Panc1 (cell line): ENCODE measurements at regions not wholly inside any gene's neighbourhood (a gene's known extent, or its start where the extent isn't known, plus 50 kb on each side); places are given as distances from the start of the nearest gene placed in this dataset.

ENCODE experiments used
- ATAC-seq: fragments of 200-7000 bp; cut with Tn5 transposase; 2 replicates; pipeline ENCODE4 v1.9.1; 2020; ENCODE audit warnings: mild to moderate bottlenecking, moderate library complexity
- BruUV-seq: library from RNA; stranded (reverse); fragments of 400-500 nt; replicated peaks from 2 replicates; lab custom pipeline; 2021; lab: Mats Ljungman, UMichigan
- CTCF ChIA-PET: fragments of 300-600 bp; sonication (Branson Sonifier 250); formaldehyde crosslinking; loops from one replicate; lab custom pipeline; 2022; ENCODE audit warnings: antibody characterized with exemption; lab: Charles Lee
- POLR2A ChIA-PET: fragments of 300-600 bp; sonication (Branson Sonifier 250); formaldehyde crosslinking; loops from one replicate; lab custom pipeline; 2022; ENCODE audit warnings: antibody characterized with exemption; lab: Charles Lee
- DNase-seq: peaks from one replicate; pipeline ENCODE4 v3.0.0-alpha.2; 2010; ENCODE audit warnings: low read depth, low spot score
- H3K27ac ChIP-seq: 2 replicates; pipeline ENCODE4 v1.5.1; 2011; ENCODE audit warnings: mild to moderate bottlenecking, low read length, inconsistent platforms
- H3K27me3 ChIP-seq: fragments of 200-500 bp; sonication (Bioruptor generic); 2 replicates; pipeline ENCODE4 v1.6.0; 2014; ENCODE audit warnings: low read length, inconsistent platforms; ENCODE audit not compliant: control insufficient read depth, insufficient read depth
- H3K36me3 ChIP-seq: fragments of 200-500 bp; sonication (Bioruptor generic); 2 replicates; pipeline ENCODE4 v1.5.1; 2014; ENCODE audit warnings: inconsistent platforms, mild to moderate bottlenecking, low read length, moderate library complexity; ENCODE audit not compliant: control insufficient read depth, insufficient read depth
- H3K4me1 ChIP-seq: 2 replicates; pipeline ENCODE4 v1.5.1; 2011; ENCODE audit warnings: inconsistent platforms, mild to moderate bottlenecking, low read length, moderate library complexity; ENCODE audit not compliant: control insufficient read depth, insufficient read depth
- H3K4me3 ChIP-seq, 2 experiments: 2 replicates each; pipeline ENCODE4 v1.5.1; 2011 to 2012; ENCODE audit warnings: low read depth in 2 of 2, low read length in 2 of 2, mild to moderate bottlenecking in 2 of 2, inconsistent platforms in 1 of 2, moderate library complexity in 1 of 2
- H3K9me3 ChIP-seq: fragments of 200-500 bp; sonication (Bioruptor generic); 2 replicates; pipeline ENCODE4 v1.5.1; 2014; ENCODE audit warnings: low read depth, mild to moderate bottlenecking, inconsistent platforms, low read length, moderate library complexity; ENCODE audit not compliant: control insufficient read depth, insufficient read depth
- POLR2AphosphoS5 ChIP-seq: IDR thresholded peaks from 2 replicates; pipeline ENCODE4 v1.6.1; 2012; ENCODE audit warnings: mild to moderate bottlenecking, low read depth, low read length, moderate library complexity
- REST ChIP-seq, 2 experiments: IDR thresholded peaks; 2 replicates each; pipeline ENCODE4 v1.6.1; 2011 to 2012; ENCODE audit warnings: low read depth in 2 of 2, control low read depth in 1 of 2, low read length in 1 of 2, mild to moderate bottlenecking in 1 of 2, moderate library complexity in 1 of 2; ENCODE audit not compliant: insufficient read depth in 1 of 2
- SIN3A ChIP-seq: IDR thresholded peaks from 2 replicates; pipeline ENCODE4 v1.6.1; 2012; ENCODE audit warnings: low read depth, mild to moderate bottlenecking, low read length, moderate library complexity, borderline replicate concordance; ENCODE audit not compliant: insufficient read depth
- TCF7L2 ChIP-seq: IDR thresholded peaks from 2 replicates; pipeline ENCODE4 v1.6.1; 2011; ENCODE audit warnings: mild to moderate bottlenecking, low read depth, low read length, inconsistent platforms
- in situ Hi-C: cut with HindIII; loops from 2 replicates; pipeline ENCODE4 v1.10.0; 2016; ENCODE audit warnings: low sequenced_read_pairs, low pct_unique_long_range_greater_than_20kb
- intact Hi-C: fragments of 100-400 bp; cut with micrococcal nuclease; formaldehyde crosslinking; loops from one replicate; pipeline ENCODE4 v1.10.0; 2022; ENCODE audit not compliant: unreplicated experiment
- TF ChIP-seq, protein P1 (sequence below): fragments of 450-650 bp; IDR thresholded peaks from 2 replicates; pipeline ENCODE4 v1.5.1; 2017; ENCODE audit warnings: mild to moderate bottlenecking

DNA sequence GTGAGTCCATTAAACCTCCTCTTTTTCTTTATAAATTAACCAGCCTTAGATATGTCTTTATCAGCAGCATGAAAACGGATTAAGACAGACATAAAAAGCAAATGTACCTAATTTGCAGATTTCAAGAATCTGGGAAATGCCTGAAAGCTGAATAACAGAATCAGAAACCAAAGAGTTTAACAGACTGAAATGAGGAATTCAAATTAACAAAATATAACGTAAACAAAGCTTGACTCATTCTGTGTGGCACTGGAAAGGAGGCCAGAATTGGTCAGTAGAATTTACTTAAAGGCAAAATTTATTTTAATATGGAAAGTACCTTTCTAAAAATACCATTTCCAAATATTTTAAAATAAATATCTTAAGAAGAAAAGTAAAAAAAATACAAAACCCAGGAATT is 540.6 kb upstream of the HTR2A start:
- in situ Hi-C loops (no loop called here), intact Hi-C loops (no loop called here)
- no peaks in the 10 kb centered on the region for H3K27me3 ChIP-seq
- ChIA-PET POLR2A (no interaction called here), CTCF (no interaction called here)
- no peaks in the 10 kb centered on the region for H3K36me3 ChIP-seq
- H3K9me3 ChIP-seq: no peaks in the 10 kb centered on the region
- no peaks in the 10 kb centered on the region for H3K4me1 ChIP-seq
- DNase-seq (no peak), ATAC-seq (no peak)
- BruUV-seq: no TSS peak
- TF ChIP-seq POLR2AphosphoS5 (no peak), SIN3A (no peak), REST (IDR thresholded peaks at IDR 0.05; ENCODE audit: insufficient read depth in 1 of 2, low read depth in 2 of 2, low read length in 1 of 2) (no peak), TCF7L2 (no peak)
- TF ChIP-seq, protein P1, sequence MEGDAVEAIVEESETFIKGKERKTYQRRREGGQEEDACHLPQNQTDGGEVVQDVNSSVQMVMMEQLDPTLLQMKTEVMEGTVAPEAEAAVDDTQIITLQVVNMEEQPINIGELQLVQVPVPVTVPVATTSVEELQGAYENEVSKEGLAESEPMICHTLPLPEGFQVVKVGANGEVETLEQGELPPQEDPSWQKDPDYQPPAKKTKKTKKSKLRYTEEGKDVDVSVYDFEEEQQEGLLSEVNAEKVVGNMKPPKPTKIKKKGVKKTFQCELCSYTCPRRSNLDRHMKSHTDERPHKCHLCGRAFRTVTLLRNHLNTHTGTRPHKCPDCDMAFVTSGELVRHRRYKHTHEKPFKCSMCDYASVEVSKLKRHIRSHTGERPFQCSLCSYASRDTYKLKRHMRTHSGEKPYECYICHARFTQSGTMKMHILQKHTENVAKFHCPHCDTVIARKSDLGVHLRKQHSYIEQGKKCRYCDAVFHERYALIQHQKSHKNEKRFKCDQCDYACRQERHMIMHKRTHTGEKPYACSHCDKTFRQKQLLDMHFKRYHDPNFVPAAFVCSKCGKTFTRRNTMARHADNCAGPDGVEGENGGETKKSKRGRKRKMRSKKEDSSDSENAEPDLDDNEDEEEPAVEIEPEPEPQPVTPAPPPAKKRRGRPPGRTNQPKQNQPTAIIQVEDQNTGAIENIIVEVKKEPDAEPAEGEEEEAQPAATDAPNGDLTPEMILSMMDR: no peak
- no peak overlapping the region for H3K4me3 ChIP-seq
- H3K27ac ChIP-seq: no peak overlapping the region

DNA sequence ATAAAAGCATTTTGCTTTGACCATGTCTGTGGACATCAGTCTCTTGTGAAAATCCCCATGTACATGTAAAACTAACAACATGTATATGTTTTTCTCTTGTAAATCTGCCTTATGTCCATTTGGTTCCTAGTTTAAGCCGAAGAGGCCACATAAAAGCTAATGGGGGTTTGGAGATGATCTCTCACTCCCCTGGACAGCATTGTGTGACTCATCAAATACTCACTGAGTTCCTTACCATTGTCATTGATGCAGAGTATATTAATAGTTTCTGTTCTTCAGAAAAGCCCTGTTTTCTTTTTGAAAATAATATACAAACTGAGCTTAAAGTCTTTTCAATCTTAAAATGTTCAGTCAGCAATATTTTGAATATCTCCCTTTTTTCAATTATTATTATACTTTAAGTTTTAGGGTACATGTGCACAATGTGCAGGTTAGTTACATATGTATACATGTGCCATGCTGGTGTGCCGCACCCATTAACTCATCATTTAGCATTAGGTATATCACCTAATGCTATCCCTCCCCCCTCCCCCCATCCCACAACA is 536.7 kb upstream of the HTR2A start:
- BruUV-seq: no TSS peak
- DNase-seq: no peak
- CTCF ChIA-PET: no interaction called here

More for the DNA sequence above, 536.7 kb upstream of the HTR2A start:
- no peak overlapping the region for H3K4me3 ChIP-seq
- no peaks in the 10 kb centered on the region for H3K36me3 ChIP-seq
- TF ChIP-seq, protein P1: no peak
- TF ChIP-seq POLR2AphosphoS5 (no peak), REST (IDR thresholded peaks at IDR 0.05; ENCODE audit: insufficient read depth in 1 of 2, low read depth in 2 of 2, low read length in 1 of 2) (no peak), SIN3A (no peak), TCF7L2 (no peak)
- POLR2A ChIA-PET: no interaction called here
- H3K27me3 ChIP-seq: no peaks in the 10 kb centered on the region
- H3K27ac ChIP-seq: no peak overlapping the region
- intact Hi-C loops: no loop called here
- in situ Hi-C loops: no loop called here
- no peak for ATAC-seq
- H3K4me1 ChIP-seq: no peaks in the 10 kb centered on the region
- H3K9me3 ChIP-seq: no peaks in the 10 kb centered on the region
